Ishikawa (cell line): ENCODE measurements at regions not wholly inside any gene's neighbourhood (a gene's known extent, or its start where the extent isn't known, plus 50 kb on each side); places are given as distances from the start of the nearest gene placed in this dataset.

ENCODE experiments used
- CEBPB ChIP-seq: IDR thresholded peaks from 2 replicates; pipeline ENCODE4 v1.6.1; 2012
- CREB1 ChIP-seq: IDR thresholded peaks from 2 replicates; pipeline ENCODE4 v1.6.1; 2012; ENCODE audit warnings: low read depth
- EGR1 ChIP-seq: IDR thresholded peaks from 2 replicates; pipeline ENCODE4 v1.6.1; 2012
- EP300 ChIP-seq: IDR thresholded peaks from 2 replicates; pipeline ENCODE4 v1.6.1; 2012; ENCODE audit warnings: borderline replicate concordance
- FOXM1 ChIP-seq: IDR thresholded peaks from 2 replicates; pipeline ENCODE4 v1.6.1; 2012; ENCODE audit warnings: low read depth, borderline replicate concordance
- MAX ChIP-seq: IDR thresholded peaks from 2 replicates; pipeline ENCODE4 v1.6.1; 2012
- NFIC ChIP-seq: IDR thresholded peaks from 2 replicates; pipeline ENCODE4 v1.6.1; 2012
- RAD21 ChIP-seq: IDR thresholded peaks from 2 replicates; pipeline ENCODE4 v1.6.1; 2012; ENCODE audit warnings: low read depth
- REST ChIP-seq: IDR thresholded peaks from 2 replicates; pipeline ENCODE4 v1.6.1; 2012; ENCODE audit warnings: low read depth, mild to moderate bottlenecking
- TAF1 ChIP-seq: IDR thresholded peaks from 2 replicates; pipeline ENCODE4 v1.6.1; 2012; ENCODE audit warnings: low read depth, mild to moderate bottlenecking
- TCF12 ChIP-seq: IDR thresholded peaks from 2 replicates; pipeline ENCODE4 v1.6.1; 2012; ENCODE audit warnings: low read depth
- TEAD4 ChIP-seq: IDR thresholded peaks from 2 replicates; pipeline ENCODE4 v1.6.1; 2012
- USF1 ChIP-seq: IDR thresholded peaks from 2 replicates; pipeline ENCODE4 v1.6.1; 2012
- YY1 ChIP-seq: IDR thresholded peaks from 2 replicates; pipeline ENCODE4 v1.6.1; 2012; ENCODE audit warnings: low read depth
- ZBTB7A ChIP-seq: IDR thresholded peaks from 2 replicates; pipeline ENCODE4 v1.6.1; 2012; ENCODE audit warnings: low read depth

GRCh38 chr4:114296126-114296525, 302.5 kb upstream of the UGT8 start:
- TF ChIP-seq ZBTB7A (no peak), TAF1 (no peak), TEAD4 (no peak)

- TF ChIP-seq FOXM1, result no peak
- TF ChIP-seq RAD21, result no peak
- TF ChIP-seq YY1, result no peak
- TF ChIP-seq EGR1, result no peak
- TF ChIP-seq REST, result no peak
- no peak for TF ChIP-seq TEAD4
These were observed 296.1 kb upstream of the UGT8 start for GRCh38 chr4:114302472-114302871.

GRCh38 chr4:114304046-114304445, 294.6 kb upstream of the UGT8 start:
- TF ChIP-seq REST (no peak), CREB1 (no peak), USF1 (no peak), YY1 (no peak), EP300 (no peak), TEAD4 (no peak), NFIC (no peak), FOXM1 (no peak), EGR1 (no peak), ZBTB7A (no peak), MAX (no peak), CEBPB (no peak), TCF12 (no peak), RAD21 (no peak), TAF1 (no peak)

GRCh38 chr4:114304567-114304966, 294.0 kb upstream of the UGT8 start:
- TF ChIP-seq TCF12, result no peak
- TF ChIP-seq ZBTB7A, result no peak
- no peak for TF ChIP-seq MAX
- no peak for TF ChIP-seq FOXM1
- TF ChIP-seq RAD21, result no peak
- TF ChIP-seq EP300, result no peak
- TF ChIP-seq YY1, result no peak
- no peak for TF ChIP-seq USF1
- no peak for TF ChIP-seq TEAD4
- no peak for TF ChIP-seq NFIC
- no peak for TF ChIP-seq REST

GRCh38 chr4:114306946-114307345, 291.7 kb upstream of the UGT8 start:
- TF ChIP-seq FOXM1 (no peak), MAX (no peak), CREB1 (no peak), CEBPB (no peak), EGR1 (no peak), EP300 (no peak), REST (no peak), TCF12 (no peak), NFIC (no peak), YY1 (no peak), TAF1 (no peak), ZBTB7A (no peak), TEAD4 (no peak), USF1 (no peak)
